Gastroesophageal sphincter (tissue), 4 donors: ENCODE measurements at regions not wholly inside any gene's neighbourhood (a gene's known extent, or its start where the extent isn't known, plus 50 kb on each side); places are given as distances from the start of the nearest gene placed in this dataset.

Experiments
- ATAC-seq: fragments of 150-250 bp; one replicate; pipeline ENCODE4 v1.9.1; 2016; ENCODE audit warnings: mild to moderate bottlenecking, moderate library complexity
- H3K27ac ChIP-seq, 4 donors: fragments of 200-600 bp; sonication (generic) in 3 of 4; 1 replicate in 3 of 4; 2 replicates in 1 of 4; pipeline ENCODE4 v1.5.1; 2016 to 2019
- H3K27me3 ChIP-seq: fragments of 200-600 bp; sonication (generic); one replicate; pipeline ENCODE4 v1.5.1; 2019
- H3K36me3 ChIP-seq, 2 donors: fragments of 200-600 bp; sonication (generic); one replicate each; pipeline ENCODE4 v1.5.1; 2019; ENCODE audit warnings: control low read depth in 1 of 2
- H3K4me1 ChIP-seq, 3 donors: fragments of 200-600 bp; sonication (generic); 1 replicate in 2 of 3; 2 replicates in 1 of 3; pipeline ENCODE4 v1.5.1; 2016 to 2019; ENCODE audit warnings: control low read depth in 2 of 3
- H3K4me3 ChIP-seq, 2 donors: fragments of 200-600 bp; sonication (generic); one replicate each; pipeline ENCODE4 v1.5.1; 2019; ENCODE audit warnings: mild to moderate bottlenecking in 1 of 2, moderate library complexity in 1 of 2
- H3K9me3 ChIP-seq, 3 donors: fragments of 200-600 bp; sonication (generic); one replicate each; pipeline ENCODE4 v1.5.1; 2017 to 2019; ENCODE audit warnings: control low read depth in 2 of 3
- EP300 ChIP-seq: sonication (generic); formaldehyde crosslinking; IDR thresholded peaks from one replicate; pipeline ENCODE4 v1.6.1; 2017; ENCODE audit warnings: antibody characterized with exemption, mild to moderate bottlenecking
- POLR2A ChIP-seq, 2 donors: fragments of 450-650 bp; IDR thresholded peaks; one replicate each; pipeline ENCODE4 v1.6.1; 2017; ENCODE audit warnings: antibody characterized with exemption in 2 of 2, mild to moderate bottlenecking in 2 of 2, moderate library complexity in 1 of 2
- POLR2AphosphoS5 ChIP-seq: sonication (generic); formaldehyde crosslinking; IDR thresholded peaks from one replicate; pipeline ENCODE4 v1.6.1; 2017; ENCODE audit warnings: antibody characterized with exemption
- WGBS, 2 donors: methylation state at CpG; one replicate each; pipeline ENCODE4 v1.1.5; 2018; ENCODE audit warnings: low coverage in 1 of 2; 5-methylcytosine and 5-hydroxymethylcytosine counted together
- TF ChIP-seq, protein P1 (sequence below), 4 experiments: fragments of 200-600 bp in 2 of 4; fragments of 450-650 bp in 2 of 4; sonication (generic) in 1 of 4; IDR thresholded peaks; one replicate each; pipeline ENCODE4 v1.5.1; 2017 to 2019; ENCODE audit warnings: antibody characterized with exemption in 4 of 4, mild to moderate bottlenecking in 2 of 4, moderate library complexity in 2 of 4

DNA sequence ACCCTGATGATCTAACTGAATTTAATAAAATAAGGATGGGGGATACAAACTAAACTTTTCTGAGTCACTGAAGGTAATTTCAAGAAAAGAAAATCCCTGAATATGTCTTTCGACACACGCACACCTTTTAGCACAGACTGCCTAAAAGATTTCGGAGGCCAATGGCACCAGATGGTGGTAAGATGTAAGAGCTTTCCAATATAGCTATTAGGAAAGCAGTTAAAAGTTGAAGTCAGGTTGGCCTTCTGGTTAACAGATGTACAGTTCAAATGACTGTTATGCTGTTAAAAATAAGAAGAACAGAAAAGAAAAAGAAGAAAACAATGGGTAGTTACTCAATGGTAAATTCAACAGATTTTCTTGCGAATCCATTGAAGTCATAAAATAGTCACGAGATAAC lies 80.7 kb upstream of the KRR1 start:
- TF ChIP-seq EP300 (no peak), POLR2A (IDR thresholded peaks at IDR 0.05) (no peak), POLR2AphosphoS5 (no peak)
- TF ChIP-seq, protein P1, sequence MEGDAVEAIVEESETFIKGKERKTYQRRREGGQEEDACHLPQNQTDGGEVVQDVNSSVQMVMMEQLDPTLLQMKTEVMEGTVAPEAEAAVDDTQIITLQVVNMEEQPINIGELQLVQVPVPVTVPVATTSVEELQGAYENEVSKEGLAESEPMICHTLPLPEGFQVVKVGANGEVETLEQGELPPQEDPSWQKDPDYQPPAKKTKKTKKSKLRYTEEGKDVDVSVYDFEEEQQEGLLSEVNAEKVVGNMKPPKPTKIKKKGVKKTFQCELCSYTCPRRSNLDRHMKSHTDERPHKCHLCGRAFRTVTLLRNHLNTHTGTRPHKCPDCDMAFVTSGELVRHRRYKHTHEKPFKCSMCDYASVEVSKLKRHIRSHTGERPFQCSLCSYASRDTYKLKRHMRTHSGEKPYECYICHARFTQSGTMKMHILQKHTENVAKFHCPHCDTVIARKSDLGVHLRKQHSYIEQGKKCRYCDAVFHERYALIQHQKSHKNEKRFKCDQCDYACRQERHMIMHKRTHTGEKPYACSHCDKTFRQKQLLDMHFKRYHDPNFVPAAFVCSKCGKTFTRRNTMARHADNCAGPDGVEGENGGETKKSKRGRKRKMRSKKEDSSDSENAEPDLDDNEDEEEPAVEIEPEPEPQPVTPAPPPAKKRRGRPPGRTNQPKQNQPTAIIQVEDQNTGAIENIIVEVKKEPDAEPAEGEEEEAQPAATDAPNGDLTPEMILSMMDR (IDR thresholded peaks at IDR 0.05) = no peak
- Histone ChIP-seq H3K4me1 (no peaks in the 10 kb centered on the region), H3K27me3 (no peaks in the 10 kb centered on the region), H3K27ac (no peak overlapping the region), H3K4me3 (no peak overlapping the region), H3K9me3 (no peaks in the 10 kb centered on the region), H3K36me3 (no peaks in the 10 kb centered on the region)
- ATAC-seq = no peak
- WGBS, 2 donors = 95 to 97% methylated on average over 5 of the region's 5 CpGs

GRCh38 chr12:75591628-75592027 lies 80.2 kb upstream of the KRR1 start:
- no peak for ATAC-seq
- Histone ChIP-seq H3K4me3 (no peak overlapping the region), H3K27me3 (no peaks in the 10 kb centered on the region), H3K36me3 (no peaks in the 10 kb centered on the region), H3K9me3 (no peaks in the 10 kb centered on the region), H3K4me1 (no peaks in the 10 kb centered on the region), H3K27ac (no peak overlapping the region)
- TF ChIP-seq POLR2A (IDR thresholded peaks at IDR 0.05) (no peak), EP300 (no peak), POLR2AphosphoS5 (no peak)
- TF ChIP-seq, protein P1 (IDR thresholded peaks at IDR 0.05) = no peak
- 50 to 71% methylated on average over 1 of the region's 1 CpG for WGBS, 2 donors

DNA sequence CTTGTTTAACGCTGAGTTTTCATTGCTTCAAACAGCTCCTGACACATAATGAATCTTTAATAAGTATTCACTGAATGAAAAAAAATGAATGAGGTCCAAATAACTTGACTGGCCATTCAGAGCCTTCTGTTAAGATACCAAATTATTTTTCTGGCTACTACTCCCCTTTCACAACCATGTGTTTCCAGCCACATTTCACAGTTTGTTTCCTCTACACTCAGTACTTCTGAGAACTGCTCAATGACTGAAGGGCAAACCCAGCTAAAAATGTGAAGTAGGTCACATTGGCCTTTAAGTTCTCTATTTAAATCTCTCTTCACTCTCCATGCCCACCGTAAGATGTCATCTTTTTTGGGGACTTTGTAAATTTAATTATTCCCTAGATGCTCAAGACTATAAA lies 78.4 kb upstream of the KRR1 start:
- 38 to 65% methylated on average over 2 of the region's 2 CpGs for WGBS, 2 donors
- Histone ChIP-seq H3K4me1 (no peaks in the 10 kb centered on the region), H3K4me3 (no peak overlapping the region), H3K27me3 (no peaks in the 10 kb centered on the region), H3K27ac (no peak overlapping the region), H3K36me3 (no peaks in the 10 kb centered on the region), H3K9me3 (no peaks in the 10 kb centered on the region)
- no peak for TF ChIP-seq POLR2AphosphoS5
- no peak for TF ChIP-seq EP300
- no peak for TF ChIP-seq POLR2A (IDR thresholded peaks at IDR 0.05)
- TF ChIP-seq, protein P1 (IDR thresholded peaks at IDR 0.05) = no peak
- ATAC-seq = no peak

DNA sequence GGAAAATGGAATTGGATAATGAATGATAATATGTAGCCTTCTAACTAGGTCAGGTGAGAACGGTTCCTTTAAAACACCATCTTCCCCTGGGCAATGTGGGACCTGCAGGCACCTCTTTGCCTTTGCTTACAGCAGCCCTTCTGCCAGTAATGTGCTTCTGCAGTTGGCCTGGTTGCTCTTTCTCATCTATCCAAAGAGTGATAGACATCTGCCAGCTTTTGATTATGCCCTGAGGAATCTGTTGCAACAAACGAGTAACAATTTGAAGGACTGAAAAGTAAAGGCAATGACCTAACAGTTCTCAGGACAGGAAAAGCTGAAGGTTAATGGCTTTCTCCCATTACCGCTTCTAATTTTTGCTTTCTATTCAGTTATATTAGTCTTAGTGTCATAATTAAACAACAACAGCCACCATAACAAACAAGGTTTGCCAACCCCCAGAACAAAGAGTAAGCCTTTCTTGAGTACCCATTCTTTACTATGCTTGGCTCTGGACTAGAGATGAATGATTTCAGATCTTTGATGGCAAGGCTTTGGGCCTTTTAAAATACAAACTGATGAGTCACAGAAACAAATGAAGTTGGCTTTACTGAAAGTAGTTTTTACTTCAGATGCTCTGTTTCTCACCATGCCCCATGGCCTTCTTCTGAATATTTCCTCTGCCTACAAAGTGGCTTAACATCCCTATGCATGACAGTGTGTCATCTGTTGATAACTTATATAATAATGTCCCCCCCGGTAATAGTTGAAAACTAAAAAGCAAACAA lies 76.1 kb upstream of the KRR1 start:
- Histone ChIP-seq H3K4me1 (no peaks in the 10 kb centered on the region), H3K4me3 (no peak overlapping the region), H3K36me3 (no peaks in the 10 kb centered on the region), H3K9me3 (no peaks in the 10 kb centered on the region), H3K27ac (no peak overlapping the region), H3K27me3 (no peaks in the 10 kb centered on the region)
- WGBS, 2 donors = 79 to 95% methylated on average over 2 to 4 of the region's 4 CpGs
- no peak for ATAC-seq
- TF ChIP-seq EP300 = no peak
- TF ChIP-seq POLR2A (IDR thresholded peaks at IDR 0.05) = no peak
- TF ChIP-seq, protein P1 (IDR thresholded peaks at IDR 0.05) = no peak
- TF ChIP-seq POLR2AphosphoS5 = no peak

GRCh38 chr12:75585330-75585729 lies 73.9 kb upstream of the KRR1 start:
- TF ChIP-seq POLR2A (IDR thresholded peaks at IDR 0.05) (no peak), POLR2AphosphoS5 (no peak), EP300 (no peak)
- TF ChIP-seq, protein P1 (IDR thresholded peaks at IDR 0.05) = no peak
- 60 to 71% methylated on average over 4 of the region's 4 CpGs for WGBS, 2 donors
- no peaks in the 10 kb centered on the region for H3K9me3 ChIP-seq

More at GRCh38 chr12:75585330-75585729, 73.9 kb upstream of the KRR1 start:
- no peaks in the 10 kb centered on the region for H3K27me3 ChIP-seq
- H3K4me1 ChIP-seq = no peaks in the 10 kb centered on the region
- H3K36me3 ChIP-seq = no peaks in the 10 kb centered on the region
- H3K27ac ChIP-seq = no peak overlapping the region
- no peak for ATAC-seq
- no peak overlapping the region for H3K4me3 ChIP-seq
